ENCODE measurements at regions not wholly inside any gene's neighbourhood (a gene's known extent, or its start where the extent isn't known, plus 50 kb on each side); places are given as distances from the start of the nearest gene placed in this dataset.

DNA sequence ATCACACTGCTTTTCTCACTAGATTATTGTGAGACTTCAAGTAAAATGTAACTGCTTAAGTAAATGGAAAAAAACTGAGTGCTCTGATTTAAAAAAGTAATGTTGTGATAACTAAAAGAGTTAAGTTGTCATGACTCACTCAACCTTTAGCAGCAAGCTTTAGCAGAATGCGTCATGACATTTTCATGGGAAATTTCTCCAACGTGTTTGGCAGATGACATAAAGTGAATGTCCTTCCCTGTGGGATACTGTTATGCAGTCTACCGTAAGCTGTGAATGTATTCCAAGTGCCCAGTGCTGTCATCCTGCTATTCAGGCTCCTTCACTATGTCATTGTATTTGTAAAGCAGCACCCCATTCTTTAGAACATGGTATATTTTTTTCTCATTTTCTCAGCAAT lies 136.2 kb downstream of the CPXCR1 start:
- H2BK5ac ChIP-seq (ENCODE audit: low read depth, low read length, poor library complexity, severe bottlenecking), result no peak overlapping the region
- no peak overlapping the region for H3K18ac ChIP-seq (ENCODE audit: low read depth, low read length)
- no peak overlapping the region for H4K8ac ChIP-seq (ENCODE audit: low read depth in 2 of 2, low read length in 2 of 2)
- no peak overlapping the region for H3K14ac ChIP-seq (replicated peaks; ENCODE audit: low read depth, low read length)
- WGBS, 2 experiments (ENCODE audit: extremely low coverage in 2 of 2, insufficient read length in 1 of 2), result 33% methylated on average over 1 of the region's 3 CpGs; no CpG with 5 or more reads in 1 of the 2 experiments
- H4K91ac ChIP-seq (ENCODE audit: insufficient read depth, low read depth, low read length), result no peak overlapping the region
- no peaks in the 10 kb centered on the region for H4K20me1 ChIP-seq (ENCODE audit: insufficient read depth, low read length)
- H3K4me1 ChIP-seq (ENCODE audit: control insufficient read depth, insufficient read depth, low read length), result no peaks in the 10 kb centered on the region
- CTCF ChIA-PET, result no interaction called here
- H3K9me3 ChIP-seq (ENCODE audit: control insufficient read depth, insufficient read depth, low read length), result no peaks in the 10 kb centered on the region
- no peak overlapping the region for H2BK20ac ChIP-seq (ENCODE audit: low read depth, low read length)
- no peak overlapping the region for H3K4me2 ChIP-seq (ENCODE audit: low read depth, low read length)
- DNase-seq (no peak), ATAC-seq (ENCODE audit: low read depth) (no peak)
- no peak overlapping the region for H2BK15ac ChIP-seq (ENCODE audit: low read depth, low read length)
- H4K5ac ChIP-seq (ENCODE audit: low read depth, low read length), result no peak overlapping the region
- no peak overlapping the region for H3K56ac ChIP-seq (ENCODE audit: extremely low read depth, insufficient read depth, low read length)
- no peaks in the 10 kb centered on the region for H3K27me3 ChIP-seq (ENCODE audit: control insufficient read depth, insufficient read depth, low read length)
- H3K27ac ChIP-seq (ENCODE audit: insufficient read depth, low read length), result no peak overlapping the region
- H3K9me1 ChIP-seq (ENCODE audit: insufficient read depth, low read length), result no peaks in the 10 kb centered on the region
- H2AK5ac ChIP-seq (ENCODE audit: low read depth, low read length), result no peak overlapping the region
- no peak for TF ChIP-seq MAFK (IDR thresholded peaks at IDR 0.05; ENCODE audit: low read depth, low read length)
- no peak for TF ChIP-seq CTCF (conservative IDR thresholded peaks at IDR 0.05; ENCODE audit: low read depth, low read length)
- no peak for TF ChIP-seq RAD21 (IDR thresholded peaks at IDR 0.05; ENCODE audit: low read length)
- no peak for TF ChIP-seq RCOR1 (IDR thresholded peaks at IDR 0.05; ENCODE audit: insufficient replicate concordance, low read length)
- no peak for TF ChIP-seq CHD1 (IDR thresholded peaks at IDR 0.05; ENCODE audit: low read depth, low read length)
- TF ChIP-seq POLR2A (IDR thresholded peaks at IDR 0.05; ENCODE audit: low read depth, low read length), result no peak
- TF ChIP-seq MXI1 (IDR thresholded peaks at IDR 0.05; ENCODE audit: borderline replicate concordance, low read depth, low read length), result no peak
- TF ChIP-seq ELK1 (IDR thresholded peaks at IDR 0.05; ENCODE audit: borderline replicate concordance, low read depth, low read length), result no peak
- TF ChIP-seq, protein P1, sequence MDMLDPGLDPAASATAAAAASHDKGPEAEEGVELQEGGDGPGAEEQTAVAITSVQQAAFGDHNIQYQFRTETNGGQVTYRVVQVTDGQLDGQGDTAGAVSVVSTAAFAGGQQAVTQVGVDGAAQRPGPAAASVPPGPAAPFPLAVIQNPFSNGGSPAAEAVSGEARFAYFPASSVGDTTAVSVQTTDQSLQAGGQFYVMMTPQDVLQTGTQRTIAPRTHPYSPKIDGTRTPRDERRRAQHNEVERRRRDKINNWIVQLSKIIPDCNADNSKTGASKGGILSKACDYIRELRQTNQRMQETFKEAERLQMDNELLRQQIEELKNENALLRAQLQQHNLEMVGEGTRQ (IDR thresholded peaks at IDR 0.05; ENCODE audit: low read depth, low read length), result no peak
- TF ChIP-seq SMC3 (IDR thresholded peaks at IDR 0.05; ENCODE audit: low read depth, low read length), result no peak
- TF ChIP-seq FOS (IDR thresholded peaks at IDR 0.05; ENCODE audit: low read depth, low read length), result no peak
- no peak for TF ChIP-seq CEBPB (IDR thresholded peaks at IDR 0.05; ENCODE audit: low read depth, low read length)
- no peak for TF ChIP-seq NFE2L2 (IDR thresholded peaks at IDR 0.05; ENCODE audit: low read depth, low read length)
- TF ChIP-seq BHLHE40 (IDR thresholded peaks at IDR 0.05; ENCODE audit: low read depth, low read length), result no peak
- TF ChIP-seq MAZ (IDR thresholded peaks at IDR 0.05; ENCODE audit: borderline replicate concordance, low read depth, low read length), result no peak
- TF ChIP-seq RFX5 (IDR thresholded peaks at IDR 0.05; ENCODE audit: low read depth, low read length), result no peak
- no peaks in the 10 kb centered on the region for H3K36me3 ChIP-seq (ENCODE audit: control insufficient read depth, insufficient read depth, low read length)
- no peak overlapping the region for H2BK120ac ChIP-seq (ENCODE audit: low read depth, low read length)
- no peaks in the 10 kb centered on the region for H3K79me1 ChIP-seq (ENCODE audit: low read depth in 1 of 2, low read length in 2 of 2)
- H2AFZ ChIP-seq (replicated peaks; ENCODE audit: low read length, poor library complexity), result no peak overlapping the region
- dilution Hi-C loops (cut with HindIII; ENCODE audit: low sequenced_read_pairs, unreplicated experiment), result no loop called here
- H3K23ac ChIP-seq (ENCODE audit: low read depth, low read length), result no peak overlapping the region
- POLR2A ChIA-PET (ENCODE audit: unreplicated experiment), result no interaction called here
- no peak overlapping the region for H3K4me3 ChIP-seq (ENCODE audit: insufficient read depth, low read depth, low read length)
- in situ Hi-C loops (cut with MboI; ENCODE audit: low sequenced_read_pairs), result no loop called here
- no peak overlapping the region for H3K4ac ChIP-seq (ENCODE audit: low read depth, low read length)
- no peak overlapping the region for H2AK9ac ChIP-seq (replicated peaks; ENCODE audit: low read depth, low read length, poor library complexity)
- BruUV-seq (replicated peaks), result no TSS peak
- H3K9ac ChIP-seq (ENCODE audit: low read depth, low read length), result no peak overlapping the region
- intact Hi-C loops (cut with micrococcal nuclease), result no loop called here
